Endodermal cell (in vitro differentiated cells): ENCODE measurements at regions not wholly inside any gene's neighbourhood (a gene's known extent, or its start where the extent isn't known, plus 50 kb on each side); places are given as distances from the start of the nearest gene placed in this dataset.

Source experiments
- DNase-seq: peaks from one replicate; pipeline ENCODE4 v3.0.0-alpha.2; 2017
- H3K27ac ChIP-seq: 2 replicates; pipeline ENCODE4 v1.5.1; 2013; ENCODE audit warnings: mild to moderate bottlenecking, low read depth, low read length, moderate library complexity
- H3K27me3 ChIP-seq: 2 replicates; pipeline ENCODE4 v1.6.1; 2013; ENCODE audit warnings: mild to moderate bottlenecking, low read length, moderate library complexity; ENCODE audit not compliant: insufficient read depth, control insufficient read depth, poor library complexity, severe bottlenecking
- H3K36me3 ChIP-seq: 2 replicates; pipeline ENCODE4 v1.7.0; 2013; ENCODE audit warnings: mild to moderate bottlenecking, low read length, moderate library complexity; ENCODE audit not compliant: control insufficient read depth, insufficient read depth
- H3K4me1 ChIP-seq: one replicate; pipeline ENCODE4 v1.7.0; 2013; ENCODE audit warnings: low read length; ENCODE audit not compliant: control insufficient read depth, insufficient read depth
- H3K4me3 ChIP-seq: 2 replicates; pipeline ENCODE4 v1.5.1; 2013; ENCODE audit warnings: mild to moderate bottlenecking, low read length, moderate library complexity
- H3K9ac ChIP-seq: 2 replicates; pipeline ENCODE4 v1.6.1; 2013; ENCODE audit warnings: mild to moderate bottlenecking, low read length, moderate library complexity; ENCODE audit not compliant: poor library complexity, severe bottlenecking; ENCODE audit errors: extremely low read depth
- H3K9me3 ChIP-seq: 2 replicates; pipeline ENCODE4 v1.6.1; 2013; ENCODE audit warnings: mild to moderate bottlenecking, low read length, moderate library complexity; ENCODE audit not compliant: control insufficient read depth
- H3K27ac Mint-ChIP-seq: 2 replicates; pipeline ENCODE4 v1.8.0; 2020; ENCODE audit warnings: mixed read lengths
- H3K27me3 Mint-ChIP-seq: 2 replicates; pipeline ENCODE4 v1.8.0; 2021; ENCODE audit warnings: mild to moderate bottlenecking, mixed read lengths; ENCODE audit not compliant: insufficient read depth
- H3K36me3 Mint-ChIP-seq: 2 replicates; pipeline ENCODE4 v1.8.0; 2020; ENCODE audit warnings: low read depth, mixed read lengths
- H3K4me1 Mint-ChIP-seq: 2 replicates; pipeline ENCODE4 v1.8.0; 2020; ENCODE audit warnings: mixed read lengths
- H3K4me3 Mint-ChIP-seq: 2 replicates; pipeline ENCODE4 v1.8.0; 2020; ENCODE audit warnings: mild to moderate bottlenecking, moderate library complexity, mixed read lengths
- H3K9me3 Mint-ChIP-seq: 2 replicates; pipeline ENCODE4 v1.8.0; 2020; ENCODE audit warnings: mild to moderate bottlenecking, mixed read lengths
- WGBS, 2 experiments: methylation state at CpG; one replicate each; pipeline versions ENCODE4 v1.1.5 to v1.1.7; 2013; ENCODE audit warnings: missing lambda C conversion rate in 2 of 2, mixed read lengths in 1 of 2; ENCODE audit not compliant: insufficient coverage in 1 of 2, insufficient read length in 1 of 2; 5-methylcytosine and 5-hydroxymethylcytosine counted together
- TF ChIP-seq, protein P1 (sequence below): fragments of 200-600 bp; sonication (generic); conservative IDR thresholded peaks from 2 replicates; pipeline ENCODE4 v1.5.0; 2021; ENCODE audit warnings: antibody characterized with exemption, mild to moderate bottlenecking

DNA sequence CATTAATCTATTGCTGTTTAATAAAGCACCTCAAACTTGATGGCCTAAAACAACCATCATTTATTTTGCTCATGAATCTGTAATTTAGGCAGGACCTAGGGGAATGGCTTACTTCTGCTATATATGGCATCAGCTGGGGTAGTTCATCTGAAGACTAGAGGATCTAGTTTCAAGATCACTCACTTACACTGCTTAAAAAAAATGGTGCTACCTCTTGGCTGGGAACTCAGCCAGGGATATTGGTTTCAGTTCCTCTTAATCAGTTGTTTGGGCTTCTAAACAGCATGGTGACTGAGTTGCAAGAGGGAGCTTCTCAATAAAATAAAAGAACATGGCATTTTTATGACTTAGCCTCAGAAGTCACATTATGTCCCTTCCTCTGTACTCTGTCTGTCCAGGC, 142.0 kb downstream of the FAM114A2 start:
- no peak for DNase-seq
- H3K27me3 Mint-ChIP-seq: no peaks in the 10 kb centered on the region
- H3K9me3 Mint-ChIP-seq: no peaks in the 10 kb centered on the region
- H3K27ac ChIP-seq: no peak overlapping the region
- no peaks in the 10 kb centered on the region for H3K36me3 ChIP-seq
- H3K36me3 Mint-ChIP-seq: no peaks in the 10 kb centered on the region
- no peak overlapping the region for H3K4me3 ChIP-seq
- TF ChIP-seq, protein P1, sequence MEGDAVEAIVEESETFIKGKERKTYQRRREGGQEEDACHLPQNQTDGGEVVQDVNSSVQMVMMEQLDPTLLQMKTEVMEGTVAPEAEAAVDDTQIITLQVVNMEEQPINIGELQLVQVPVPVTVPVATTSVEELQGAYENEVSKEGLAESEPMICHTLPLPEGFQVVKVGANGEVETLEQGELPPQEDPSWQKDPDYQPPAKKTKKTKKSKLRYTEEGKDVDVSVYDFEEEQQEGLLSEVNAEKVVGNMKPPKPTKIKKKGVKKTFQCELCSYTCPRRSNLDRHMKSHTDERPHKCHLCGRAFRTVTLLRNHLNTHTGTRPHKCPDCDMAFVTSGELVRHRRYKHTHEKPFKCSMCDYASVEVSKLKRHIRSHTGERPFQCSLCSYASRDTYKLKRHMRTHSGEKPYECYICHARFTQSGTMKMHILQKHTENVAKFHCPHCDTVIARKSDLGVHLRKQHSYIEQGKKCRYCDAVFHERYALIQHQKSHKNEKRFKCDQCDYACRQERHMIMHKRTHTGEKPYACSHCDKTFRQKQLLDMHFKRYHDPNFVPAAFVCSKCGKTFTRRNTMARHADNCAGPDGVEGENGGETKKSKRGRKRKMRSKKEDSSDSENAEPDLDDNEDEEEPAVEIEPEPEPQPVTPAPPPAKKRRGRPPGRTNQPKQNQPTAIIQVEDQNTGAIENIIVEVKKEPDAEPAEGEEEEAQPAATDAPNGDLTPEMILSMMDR: no peak
- no peak overlapping the region for H3K27ac Mint-ChIP-seq
- peaks cover 25% of the 10 kb centered on the region for H3K4me1 Mint-ChIP-seq
- no peaks in the 10 kb centered on the region for H3K9me3 ChIP-seq
- peaks cover 3% of the 10 kb centered on the region for H3K4me1 ChIP-seq
- no peaks in the 10 kb centered on the region for H3K27me3 ChIP-seq
- no peak overlapping the region for H3K9ac ChIP-seq
- no peak overlapping the region for H3K4me3 Mint-ChIP-seq

DNA sequence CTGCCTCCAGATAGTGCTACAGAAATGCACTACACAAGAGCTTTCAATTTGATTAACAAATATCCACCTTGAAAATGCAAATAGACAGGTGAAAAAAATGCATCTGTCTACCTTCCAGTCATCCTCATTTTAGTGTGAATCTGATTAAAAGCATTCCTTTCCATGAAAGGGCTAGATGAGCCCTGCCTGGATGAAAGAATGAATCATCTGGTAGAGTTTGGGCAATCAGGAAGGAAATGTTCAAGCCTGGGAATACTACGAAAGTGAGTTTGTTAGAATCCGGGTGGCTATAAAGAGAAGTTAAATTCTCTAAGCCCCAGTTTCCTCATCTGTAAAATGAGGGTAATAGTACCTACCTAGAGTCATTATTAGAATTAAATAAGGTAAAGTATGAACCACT, 142.6 kb downstream of the FAM114A2 start:
- Histone ChIP-seq H3K4me1 (peaks cover 6% of the 10 kb centered on the region), H3K4me3 (no peak overlapping the region), H3K27me3 (no peaks in the 10 kb centered on the region), H3K36me3 (no peaks in the 10 kb centered on the region), H3K27ac (no peak overlapping the region), H3K9ac (no peak overlapping the region), H3K9me3 (no peaks in the 10 kb centered on the region)
- H3K27ac Mint-ChIP-seq: no peak overlapping the region
- no peak overlapping the region for H3K4me3 Mint-ChIP-seq
- no peaks in the 10 kb centered on the region for H3K9me3 Mint-ChIP-seq
- H3K36me3 Mint-ChIP-seq: no peaks in the 10 kb centered on the region
- H3K27me3 Mint-ChIP-seq: no peaks in the 10 kb centered on the region
- TF ChIP-seq, protein P1: no peak
- peaks cover 29% of the 10 kb centered on the region for H3K4me1 Mint-ChIP-seq
- no peak for DNase-seq
- WGBS, 2 experiments: 92 to 94% methylated on average over 2 of the region's 2 CpGs

DNA sequence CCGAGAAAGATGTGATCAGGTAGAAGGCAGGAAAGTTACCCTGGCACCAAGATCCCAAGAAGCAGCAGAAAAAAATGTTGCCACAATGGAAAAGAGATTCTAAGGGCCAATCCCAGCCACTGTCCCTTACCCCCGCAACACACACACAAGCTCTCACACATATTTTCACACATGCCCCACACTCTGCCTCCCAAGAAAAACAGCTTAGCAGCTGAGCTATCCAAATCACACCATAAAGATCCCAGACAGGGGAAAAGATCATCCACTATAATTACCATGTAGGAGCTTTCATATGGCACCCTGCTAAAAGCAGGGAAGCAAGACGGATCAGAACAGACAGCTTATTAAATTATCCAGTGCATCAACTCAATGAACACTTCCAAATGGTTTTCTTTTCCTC, 143.4 kb downstream of the FAM114A2 start:
- no peaks in the 10 kb centered on the region for H3K9me3 Mint-ChIP-seq
- Histone ChIP-seq H3K27ac (no peak overlapping the region), H3K4me1 (peaks cover 6% of the 10 kb centered on the region), H3K4me3 (no peak overlapping the region), H3K9me3 (no peaks in the 10 kb centered on the region), H3K36me3 (no peaks in the 10 kb centered on the region), H3K9ac (no peak overlapping the region), H3K27me3 (no peaks in the 10 kb centered on the region)
- H3K36me3 Mint-ChIP-seq: no peaks in the 10 kb centered on the region
- DNase-seq: no peak
- TF ChIP-seq, protein P1: no peak
- no peak overlapping the region for H3K27ac Mint-ChIP-seq
- no peaks in the 10 kb centered on the region for H3K27me3 Mint-ChIP-seq
- peaks cover 29% of the 10 kb centered on the region for H3K4me1 Mint-ChIP-seq
- WGBS, 2 experiments: 89 to 97% methylated on average over 2 to 3 of the region's 3 CpGs
- no peak overlapping the region for H3K4me3 Mint-ChIP-seq
